ENCODE measurements at regions not wholly inside any gene's neighbourhood (a gene's known extent, or its start where the extent isn't known, plus 50 kb on each side); places are given as distances from the start of the nearest gene placed in this dataset.

- DNase-seq, result no peak
Observed at GRCh38 chr2:43127941-43128558, 98.4 kb downstream of the ZFP36L2 start.

- DNase-seq, result no peak
Observed at GRCh38 chr2:43127208-43127940, 99.0 kb downstream of the ZFP36L2 start.

- no peak for DNase-seq
Observed at GRCh38 chr2:43126817-43127207, 99.6 kb downstream of the ZFP36L2 start.

- DNase-seq, result no peak
Observed at GRCh38 chr2:43125090-43125998, 101.1 kb downstream of the ZFP36L2 start.

GRCh38 chr2:43124687-43125057 lies 101.7 kb downstream of the ZFP36L2 start:
- DNase-seq, result no peak

- no peak for DNase-seq
Observed at GRCh38 chr2:43123981-43124686, 102.3 kb downstream of the ZFP36L2 start.

- no peak for DNase-seq
Observed at GRCh38 chr2:43123486-43123885, 102.9 kb downstream of the ZFP36L2 start.

GRCh38 chr2:43123028-43123427 lies 103.4 kb downstream of the ZFP36L2 start:
- no peak for DNase-seq

- no peak for DNase-seq
Observed at GRCh38 chr2:43121580-43122314, 104.7 kb downstream of the ZFP36L2 start.

- DNase-seq, result no peak
Observed at GRCh38 chr2:43119303-43119702, 107.1 kb downstream of the ZFP36L2 start.

GRCh38 chr2:43117521-43118143 lies 108.8 kb downstream of the ZFP36L2 start:
- no peak for DNase-seq

- DNase-seq, result no peak
Observed at GRCh38 chr2:43116988-43117387, 109.4 kb downstream of the ZFP36L2 start.

GRCh38 chr2:43115881-43116280 lies 110.5 kb downstream of the ZFP36L2 start:
- DNase-seq, result no peak

- DNase-seq, result peak; percentile 31
Observed at GRCh38 chr2:43114210-43114609, 112.2 kb downstream of the ZFP36L2 start.

- no peak for DNase-seq
Observed at GRCh38 chr2:43111788-43112554, 114.4 kb downstream of the ZFP36L2 start.

- no peak for DNase-seq
Observed at GRCh38 chr2:43110442-43110871, 115.9 kb downstream of the ZFP36L2 start.

GRCh38 chr2:43109261-43109743 lies 117.1 kb downstream of the ZFP36L2 start:
- no peak for DNase-seq

GRCh38 chr2:43107679-43108078 lies 118.7 kb downstream of the ZFP36L2 start:
- no peak for DNase-seq

GRCh38 chr2:43106559-43107527 lies 119.6 kb downstream of the ZFP36L2 start:
- DNase-seq, result no peak
